GM12873 (cell line): ENCODE measurements at regions not wholly inside any gene's neighbourhood (a gene's known extent, or its start where the extent isn't known, plus 50 kb on each side); places are given as distances from the start of the nearest gene placed in this dataset.

Source experiments
- TF ChIP-seq, protein P1 (sequence below): IDR thresholded peaks from 2 replicates; pipeline ENCODE4 v1.5.1; 2012; ENCODE audit warnings: low read depth, mild to moderate bottlenecking, moderate library complexity, low read length, control low read depth; ENCODE audit not compliant: insufficient read depth; ENCODE audit errors: missing control alignments

DNA sequence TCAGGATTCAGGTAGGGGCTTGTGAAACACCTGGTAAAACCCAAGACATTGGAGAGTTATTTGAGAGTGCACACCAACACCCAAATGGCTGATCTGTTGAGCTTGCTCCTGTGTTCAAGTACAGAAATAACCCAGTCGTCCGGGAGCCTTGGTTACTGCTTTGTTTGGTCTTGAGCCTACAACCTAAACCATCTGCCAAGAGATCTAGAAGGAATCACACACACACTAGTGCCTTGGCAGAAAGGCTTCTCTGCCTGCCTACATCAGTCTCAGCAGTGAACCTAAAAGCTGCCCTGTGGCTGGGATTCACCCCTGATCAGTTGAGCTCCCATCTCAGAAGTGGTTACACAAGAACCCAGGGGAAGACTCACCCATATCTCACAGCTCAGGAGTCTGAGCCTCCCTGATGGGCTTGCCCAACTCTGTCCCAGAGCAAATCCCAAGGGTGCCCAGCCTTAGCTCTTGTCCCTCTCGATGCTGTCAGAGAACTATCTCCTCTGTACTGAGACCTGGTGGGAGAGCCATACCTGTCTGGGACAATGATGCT is 167.6 kb downstream of the CXCL12 start:
- TF ChIP-seq, protein P1, sequence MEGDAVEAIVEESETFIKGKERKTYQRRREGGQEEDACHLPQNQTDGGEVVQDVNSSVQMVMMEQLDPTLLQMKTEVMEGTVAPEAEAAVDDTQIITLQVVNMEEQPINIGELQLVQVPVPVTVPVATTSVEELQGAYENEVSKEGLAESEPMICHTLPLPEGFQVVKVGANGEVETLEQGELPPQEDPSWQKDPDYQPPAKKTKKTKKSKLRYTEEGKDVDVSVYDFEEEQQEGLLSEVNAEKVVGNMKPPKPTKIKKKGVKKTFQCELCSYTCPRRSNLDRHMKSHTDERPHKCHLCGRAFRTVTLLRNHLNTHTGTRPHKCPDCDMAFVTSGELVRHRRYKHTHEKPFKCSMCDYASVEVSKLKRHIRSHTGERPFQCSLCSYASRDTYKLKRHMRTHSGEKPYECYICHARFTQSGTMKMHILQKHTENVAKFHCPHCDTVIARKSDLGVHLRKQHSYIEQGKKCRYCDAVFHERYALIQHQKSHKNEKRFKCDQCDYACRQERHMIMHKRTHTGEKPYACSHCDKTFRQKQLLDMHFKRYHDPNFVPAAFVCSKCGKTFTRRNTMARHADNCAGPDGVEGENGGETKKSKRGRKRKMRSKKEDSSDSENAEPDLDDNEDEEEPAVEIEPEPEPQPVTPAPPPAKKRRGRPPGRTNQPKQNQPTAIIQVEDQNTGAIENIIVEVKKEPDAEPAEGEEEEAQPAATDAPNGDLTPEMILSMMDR, result no peak

DNA sequence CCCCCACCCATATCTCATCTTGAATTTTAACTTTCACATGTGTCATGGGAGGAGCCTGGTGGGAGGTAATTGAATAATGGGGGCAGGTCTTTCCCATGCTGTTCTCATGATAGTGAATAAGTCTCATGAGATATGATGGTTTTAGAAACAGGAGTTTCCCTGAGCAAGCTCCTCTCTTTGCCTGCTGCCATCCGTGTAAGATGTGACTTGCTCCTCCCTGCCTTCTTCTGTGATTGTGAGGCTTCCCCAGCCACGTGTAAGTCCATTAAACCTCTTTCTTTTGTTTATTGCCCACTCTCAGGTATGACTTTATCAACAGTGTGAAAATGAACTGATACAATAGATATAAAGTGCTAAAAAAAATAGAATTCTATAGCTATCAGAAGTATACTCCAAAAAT is 168.8 kb downstream of the CXCL12 start:
- TF ChIP-seq, protein P1, result no peak

DNA sequence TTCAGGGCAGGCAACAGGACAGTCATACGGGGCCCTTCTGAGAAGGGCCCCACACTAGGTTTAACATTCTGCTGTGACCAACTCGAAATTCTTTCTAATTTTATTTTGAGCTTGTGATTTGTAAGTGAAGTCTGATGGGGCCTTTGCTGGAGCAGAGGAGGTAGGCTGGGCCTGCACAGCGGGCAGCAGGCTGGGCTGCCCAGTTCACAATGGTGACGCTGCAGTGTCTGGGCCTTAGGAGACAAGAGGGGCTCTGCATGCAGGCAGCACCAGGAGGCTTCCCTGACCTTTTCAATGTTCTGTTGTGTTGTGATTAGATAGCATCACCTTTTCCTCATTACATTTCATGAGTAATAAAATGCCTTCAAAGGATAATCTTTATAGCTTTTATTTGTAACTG is 175.1 kb downstream of the CXCL12 start:
- TF ChIP-seq, protein P1, result no peak

DNA sequence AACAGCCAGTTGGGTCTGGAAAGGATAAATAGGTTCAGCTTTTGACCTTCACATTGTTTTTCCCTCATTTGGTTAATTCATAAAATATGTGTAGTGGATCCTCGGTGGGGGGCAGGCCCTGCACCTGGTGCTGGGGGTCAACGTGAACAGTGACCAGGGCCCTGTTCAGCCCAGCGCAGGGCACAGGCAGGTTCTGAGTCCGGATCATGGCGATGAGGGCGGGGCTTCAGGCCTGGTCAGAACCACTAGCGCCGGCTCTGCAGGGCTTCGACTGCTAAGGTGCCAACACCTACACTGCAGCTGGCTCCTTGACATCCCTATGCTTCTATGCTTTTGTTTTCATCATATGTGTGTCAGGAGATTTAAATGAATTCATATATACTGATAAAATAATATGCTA is 177.7 kb downstream of the CXCL12 start:
- TF ChIP-seq, protein P1, result no peak

DNA sequence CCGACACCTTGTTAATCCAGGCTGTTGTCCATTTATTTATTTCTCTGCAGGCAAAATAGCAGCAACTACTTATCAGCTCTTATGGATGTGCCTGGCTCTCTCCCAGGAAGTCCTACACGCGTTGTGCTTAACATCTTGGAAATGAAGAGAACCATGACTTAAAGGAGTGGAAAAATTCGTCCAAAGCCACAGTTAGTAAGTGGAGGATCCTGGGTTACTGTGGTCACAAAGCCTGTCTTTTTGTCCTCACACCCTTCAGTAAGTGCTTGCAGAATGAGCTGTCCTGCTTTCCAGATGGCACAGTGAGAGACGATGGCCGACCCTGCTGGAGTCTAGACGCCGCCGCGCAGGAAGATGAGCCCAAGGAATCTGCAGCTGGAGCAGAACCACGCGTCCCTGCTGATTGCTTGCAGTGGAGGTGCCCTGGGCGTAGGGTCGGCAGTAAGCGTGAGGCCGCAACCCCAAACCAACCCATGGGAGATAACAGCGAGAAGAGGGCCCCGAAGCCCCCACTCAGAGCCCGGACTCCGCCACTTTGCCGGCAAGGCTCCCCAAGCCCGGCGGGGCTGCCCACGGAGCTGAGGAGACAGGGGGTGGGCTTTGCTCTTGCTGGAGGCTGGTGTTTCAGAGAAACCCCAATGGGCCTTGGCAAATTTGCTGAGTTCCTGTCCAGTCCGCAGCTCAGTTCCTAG is 178.6 kb downstream of the CXCL12 start:
- TF ChIP-seq, protein P1, result no peak

DNA sequence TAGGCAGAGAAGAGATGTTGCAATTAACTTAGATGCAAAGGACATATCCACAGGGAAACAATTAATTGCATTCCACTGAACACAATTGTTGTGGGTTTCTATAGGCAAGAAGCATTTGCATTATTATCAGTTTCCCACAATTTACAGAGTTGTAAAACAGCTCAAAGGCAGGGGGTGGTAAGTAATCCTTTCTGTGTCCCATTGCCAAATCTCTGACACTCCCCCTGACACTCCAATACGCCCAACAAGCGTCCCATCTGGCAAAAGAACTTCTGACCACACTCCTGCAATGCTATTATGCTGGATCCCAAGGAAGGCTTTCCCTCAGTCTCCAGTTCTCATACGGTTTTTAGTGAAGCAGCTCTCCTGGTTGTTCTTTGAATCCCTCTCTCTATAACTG is 179.8 kb downstream of the CXCL12 start:
- TF ChIP-seq, protein P1, result no peak

DNA sequence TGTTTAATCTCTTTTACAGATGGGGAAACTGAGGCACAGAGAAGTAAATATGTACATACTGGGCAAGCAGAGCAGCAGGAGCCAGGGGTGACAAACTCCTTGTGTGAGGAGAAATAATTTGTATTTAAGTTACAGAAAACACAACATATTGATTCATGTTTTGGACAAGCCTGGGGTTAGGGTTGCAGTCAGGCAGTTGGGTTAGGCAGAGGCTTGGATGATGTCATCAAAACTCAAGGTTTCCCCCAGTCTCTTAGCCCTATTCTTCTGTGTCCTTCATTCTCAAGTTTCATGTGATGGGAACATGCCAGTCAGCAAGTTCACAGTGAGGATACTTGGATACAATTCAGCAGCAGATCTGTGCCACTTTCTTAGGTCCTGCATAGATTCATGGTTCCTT is 181.4 kb downstream of the CXCL12 start:
- TF ChIP-seq, protein P1, result no peak
